ENCODE measurements at regions not wholly inside any gene's neighbourhood (a gene's known extent, or its start where the extent isn't known, plus 50 kb on each side); places are given as distances from the start of the nearest gene placed in this dataset.

GRCh38 chr2:4168834-4169233 lies 465.5 kb downstream of the DCDC2C start:
- TF ChIP-seq CTCF (CRISPR knock-in tag; IDR thresholded peaks at IDR 0.05), result no peak
- TF ChIP-seq POLR2A (IDR thresholded peaks at IDR 0.05; ENCODE audit: insufficient read depth in 1 of 2, low read depth in 2 of 2, low read length in 2 of 2), result no peak
- no peak for TF ChIP-seq POLR2AphosphoS5 (IDR thresholded peaks at IDR 0.05; ENCODE audit: low read depth, low read length)
- no peak for TF ChIP-seq GATAD2A (CRISPR knock-in tag; IDR thresholded peaks at IDR 0.05)
- no peak for TF ChIP-seq ZNF44 (CRISPR knock-in tag; IDR thresholded peaks at IDR 0.05)
- TF ChIP-seq ZNF7 (CRISPR knock-in tag; IDR thresholded peaks at IDR 0.05), result no peak
- TF ChIP-seq ZNF230 (CRISPR knock-in tag; IDR thresholded peaks at IDR 0.05), result no peak
- TF ChIP-seq GABPA (IDR thresholded peaks at IDR 0.05; ENCODE audit: low read depth, low read length), result no peak
- no peak for TF ChIP-seq GABPA (CRISPR knock-in tag; IDR thresholded peaks at IDR 0.05; ENCODE audit: low read depth)
